GM21717 (cell line): ENCODE measurements at regions not wholly inside any gene's neighbourhood (a gene's known extent, or its start where the extent isn't known, plus 50 kb on each side); places are given as distances from the start of the nearest gene placed in this dataset.

Experiments used
- ATAC-seq: cut with Tn5 transposase; IDR thresholded peaks from one replicate; pipeline ENCODE4 v1.9.1; 2021; ENCODE audit warnings: mild to moderate bottlenecking, moderate library complexity; ENCODE audit not compliant: unreplicated experiment

GRCh38 chr7:106797937-106798336, 67.1 kb upstream of the PIK3CG start:
- no peak for ATAC-seq

GRCh38 chr7:106802589-106802988, 62.5 kb upstream of the PIK3CG start:
- no peak for ATAC-seq

DNA sequence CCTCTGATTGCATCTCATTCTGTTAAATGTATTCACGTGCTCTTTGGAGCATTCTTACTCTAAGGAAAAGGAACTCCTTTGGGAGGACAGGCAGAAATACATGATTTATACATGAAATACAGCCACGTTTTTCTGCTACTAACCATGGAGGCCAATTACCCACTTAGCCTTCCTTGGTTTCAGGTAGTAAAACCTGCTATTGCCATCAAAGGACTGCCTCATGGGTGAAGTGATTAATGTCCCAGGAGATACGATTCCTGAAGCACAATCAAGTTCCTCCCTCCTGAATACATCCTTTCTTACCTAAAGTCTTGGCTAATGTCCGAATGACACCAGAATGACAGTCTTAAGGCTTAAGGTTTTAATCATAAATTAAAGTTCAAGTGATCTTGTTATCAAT, 58.5 kb upstream of the PIK3CG start:
- ATAC-seq = no peak

GRCh38 chr7:106807474-106807873, 57.6 kb upstream of the PIK3CG start:
- no peak for ATAC-seq

- no peak for ATAC-seq
Observed at GRCh38 chr7:106808967-106809635, 56.0 kb upstream of the PIK3CG start.

GRCh38 chr7:106811472-106811871, 53.6 kb upstream of the PIK3CG start:
- ATAC-seq = no peak

DNA sequence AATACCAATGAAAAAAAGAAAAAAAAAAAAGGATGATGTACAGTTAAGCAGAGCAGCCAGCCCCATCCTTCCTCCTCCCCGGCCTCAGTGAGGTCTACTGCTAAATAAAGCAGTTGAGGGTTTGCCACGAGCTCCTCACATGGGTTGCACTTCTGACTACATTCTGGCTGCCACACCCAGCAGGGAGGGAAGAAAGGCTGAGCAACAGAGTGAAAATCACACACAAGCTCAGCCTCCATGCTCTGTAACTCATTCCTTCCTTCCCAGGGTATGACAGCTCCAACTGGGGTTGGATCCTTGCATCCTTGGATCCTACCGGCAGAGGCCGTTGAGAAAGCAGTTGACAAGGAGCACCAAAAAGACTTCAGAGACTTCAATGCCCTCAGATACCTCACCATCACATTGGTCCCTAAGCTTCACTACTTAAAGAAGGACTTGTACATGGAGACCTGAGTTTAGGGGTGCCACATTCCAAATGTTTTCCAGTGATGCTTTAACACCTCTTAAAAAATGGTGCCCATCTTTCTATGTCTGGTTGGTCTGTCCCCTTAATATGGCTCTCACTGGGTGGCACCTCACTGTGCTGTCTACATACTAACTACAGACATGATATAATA, 52.9 kb upstream of the PIK3CG start:
- no peak for ATAC-seq

GRCh38 chr7:106813705-106814305, 51.3 kb upstream of the PIK3CG start:
- no peak for ATAC-seq

DNA sequence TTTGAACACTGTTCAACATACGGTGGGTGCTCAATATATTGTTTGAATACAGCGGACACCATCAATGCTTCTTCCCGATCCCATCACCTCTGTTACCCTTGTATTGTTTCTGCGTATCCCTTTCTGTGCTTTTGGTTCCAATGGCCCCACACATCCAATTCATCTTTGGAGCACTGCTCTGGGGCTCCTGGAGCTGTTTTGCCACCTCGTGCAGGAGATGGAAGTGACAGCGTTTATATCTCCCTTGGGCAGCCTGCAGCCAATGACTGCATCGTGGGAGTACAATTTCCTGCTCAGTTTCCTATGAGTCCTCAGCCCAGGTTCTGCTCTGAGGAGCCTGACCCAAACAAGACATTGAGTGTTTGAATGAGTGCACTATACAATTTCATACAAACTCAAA, 50.2 kb upstream of the PIK3CG start:
- no peak for ATAC-seq
